22Rv1 (cell line): ENCODE measurements at regions not wholly inside any gene's neighbourhood (a gene's known extent, or its start where the extent isn't known, plus 50 kb on each side); places are given as distances from the start of the nearest gene placed in this dataset.

Source experiments
- H3K27ac ChIP-seq: fragments of 450-650 bp; 2 replicates; pipeline ENCODE4 v1.5.1; 2017
- CTCF ChIP-seq: fragments of 450-650 bp; IDR thresholded peaks from 2 replicates; pipeline ENCODE4 v1.5.1; 2017; ENCODE audit warnings: mild to moderate bottlenecking
- ZFX ChIP-seq: fragments of 450-650 bp; IDR thresholded peaks from 2 replicates; pipeline ENCODE4 v1.6.1; 2017; ENCODE audit warnings: antibody characterized with exemption, borderline replicate concordance

GRCh38 chr5:112016980-112017379 is 260.0 kb upstream of the NREP start:
- TF ChIP-seq ZFX (no peak), CTCF (no peak)
- H3K27ac ChIP-seq, result no peak overlapping the region

- no peak overlapping the region for H3K27ac ChIP-seq
- TF ChIP-seq ZFX, result no peak
These were observed 257.9 kb upstream of the NREP start for GRCh38 chr5:112014783-112015395.

GRCh38 chr5:112013660-112014059 is 256.7 kb upstream of the NREP start:
- no peak overlapping the region for H3K27ac ChIP-seq

GRCh38 chr5:112012104-112012503 is 255.1 kb upstream of the NREP start:
- H3K27ac ChIP-seq, result no peak overlapping the region; the same call in 1 of the 2 replicates
- TF ChIP-seq CTCF (no peak), ZFX (no peak)

More at GRCh38 chr5:112013660-112014059, 256.7 kb upstream of the NREP start:
- TF ChIP-seq CTCF (no peak), ZFX (no peak)

GRCh38 chr5:112010475-112010874 is 253.5 kb upstream of the NREP start:
- TF ChIP-seq ZFX (no peak), CTCF (no peak)
- no peak overlapping the region for H3K27ac ChIP-seq

GRCh38 chr5:112006721-112007120 is 249.7 kb upstream of the NREP start:
- no peak overlapping the region for H3K27ac ChIP-seq
- TF ChIP-seq CTCF (no peak), ZFX (no peak)

GRCh38 chr5:112005623-112005930 is 248.6 kb upstream of the NREP start:
- TF ChIP-seq CTCF (no peak), ZFX (no peak)
- H3K27ac ChIP-seq, result no peak overlapping the region

GRCh38 chr5:112004867-112005622 is 248.1 kb upstream of the NREP start:
- TF ChIP-seq ZFX, result no peak
- TF ChIP-seq CTCF, result no peak
- no peak overlapping the region for H3K27ac ChIP-seq
